NB4 (cell line): ENCODE measurements at regions not wholly inside any gene's neighbourhood (a gene's known extent, or its start where the extent isn't known, plus 50 kb on each side); places are given as distances from the start of the nearest gene placed in this dataset.

Experiments
- DNase-seq: peaks from one replicate; pipeline ENCODE4 v3.0.0; 2010; ENCODE audit warnings: low read depth
- H3K4me3 ChIP-seq: one replicate; pipeline ENCODE4 v1.5.1; 2011; ENCODE audit warnings: mild to moderate bottlenecking, low read depth, low read length, moderate library complexity
- MYC ChIP-seq: IDR thresholded peaks from 2 replicates; pipeline ENCODE4 v1.6.1; 2011; ENCODE audit warnings: low read depth, low read length
- POLR2A ChIP-seq: IDR thresholded peaks from 2 replicates; pipeline ENCODE4 v1.6.1; 2011; ENCODE audit warnings: mild to moderate bottlenecking; ENCODE audit not compliant: insufficient read length; ENCODE audit errors: extremely low read depth
- TF ChIP-seq, protein P1 (sequence below): IDR thresholded peaks from one replicate; pipeline ENCODE4 v1.5.1; 2012; ENCODE audit warnings: low read depth, low read length
- TF ChIP-seq, protein P2 (sequence below): IDR thresholded peaks from 2 replicates; pipeline ENCODE4 v1.6.1; 2011; ENCODE audit warnings: low read depth, low read length

DNA sequence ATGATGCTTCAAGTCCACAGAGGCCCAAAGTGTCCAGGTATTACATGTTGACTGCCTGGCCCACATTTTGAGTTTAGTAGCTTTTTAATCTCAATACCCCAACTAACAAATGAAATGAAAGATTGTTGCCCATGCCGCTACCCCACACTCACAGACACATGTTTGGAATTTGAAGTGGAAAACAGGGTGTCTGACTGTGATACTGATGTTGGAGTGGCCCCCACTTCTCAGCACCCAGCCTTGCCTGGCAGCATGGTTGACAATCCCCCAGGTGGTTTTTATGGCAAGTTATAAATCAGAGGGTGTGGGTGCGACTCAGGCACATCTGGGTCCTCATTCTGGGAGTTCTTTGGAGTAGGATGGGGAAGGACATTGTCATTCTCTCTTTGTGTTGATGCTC lies 314.7 kb upstream of the ZNF32 start:
- TF ChIP-seq, protein P1, sequence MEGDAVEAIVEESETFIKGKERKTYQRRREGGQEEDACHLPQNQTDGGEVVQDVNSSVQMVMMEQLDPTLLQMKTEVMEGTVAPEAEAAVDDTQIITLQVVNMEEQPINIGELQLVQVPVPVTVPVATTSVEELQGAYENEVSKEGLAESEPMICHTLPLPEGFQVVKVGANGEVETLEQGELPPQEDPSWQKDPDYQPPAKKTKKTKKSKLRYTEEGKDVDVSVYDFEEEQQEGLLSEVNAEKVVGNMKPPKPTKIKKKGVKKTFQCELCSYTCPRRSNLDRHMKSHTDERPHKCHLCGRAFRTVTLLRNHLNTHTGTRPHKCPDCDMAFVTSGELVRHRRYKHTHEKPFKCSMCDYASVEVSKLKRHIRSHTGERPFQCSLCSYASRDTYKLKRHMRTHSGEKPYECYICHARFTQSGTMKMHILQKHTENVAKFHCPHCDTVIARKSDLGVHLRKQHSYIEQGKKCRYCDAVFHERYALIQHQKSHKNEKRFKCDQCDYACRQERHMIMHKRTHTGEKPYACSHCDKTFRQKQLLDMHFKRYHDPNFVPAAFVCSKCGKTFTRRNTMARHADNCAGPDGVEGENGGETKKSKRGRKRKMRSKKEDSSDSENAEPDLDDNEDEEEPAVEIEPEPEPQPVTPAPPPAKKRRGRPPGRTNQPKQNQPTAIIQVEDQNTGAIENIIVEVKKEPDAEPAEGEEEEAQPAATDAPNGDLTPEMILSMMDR, result no peak
- no peak overlapping the region for H3K4me3 ChIP-seq
- no peak for DNase-seq

DNA sequence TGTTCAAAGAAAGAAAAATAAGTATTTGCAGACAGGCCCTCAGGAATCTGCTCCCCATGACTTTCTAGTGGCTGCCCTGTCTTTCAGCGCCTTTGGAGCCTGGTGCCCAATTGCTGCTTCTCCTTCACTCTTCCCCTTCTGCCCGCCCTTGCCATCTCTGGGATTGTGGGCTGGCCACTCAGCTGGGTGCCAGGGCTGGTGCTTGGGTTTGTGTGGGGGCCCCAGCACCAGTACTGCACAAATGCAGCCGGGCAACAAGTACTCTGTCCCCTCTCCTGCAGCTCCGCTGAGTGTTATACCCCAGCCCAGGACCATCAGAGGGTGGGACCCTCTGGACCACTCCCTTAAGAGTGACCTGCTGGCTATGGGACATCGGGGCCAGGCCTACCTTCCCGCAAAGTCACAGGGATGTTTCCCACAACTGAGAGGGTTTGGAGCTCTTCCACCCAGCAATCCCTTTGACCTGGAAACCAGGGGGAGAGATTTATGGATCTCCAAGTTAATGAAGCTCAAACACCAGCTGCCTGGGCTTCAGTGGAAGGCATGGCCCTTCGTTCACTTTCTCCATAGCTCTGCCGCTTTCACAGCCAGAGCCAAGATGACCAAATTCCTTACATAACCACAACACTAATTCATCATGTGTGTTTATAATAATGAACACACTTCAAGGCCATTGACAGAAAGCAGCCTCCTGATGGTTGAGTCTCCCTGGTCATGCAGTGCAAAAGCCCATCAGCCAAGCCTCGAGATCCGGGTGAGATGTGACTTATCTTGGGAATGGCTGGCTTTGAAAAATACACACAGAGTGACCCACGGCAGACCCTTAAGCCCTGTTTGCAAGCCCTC lies 313.9 kb upstream of the ZNF32 start:
- DNase-seq, result no peak
- TF ChIP-seq POLR2A, result no peak
- TF ChIP-seq, protein P1, result no peak
- TF ChIP-seq, protein P2, sequence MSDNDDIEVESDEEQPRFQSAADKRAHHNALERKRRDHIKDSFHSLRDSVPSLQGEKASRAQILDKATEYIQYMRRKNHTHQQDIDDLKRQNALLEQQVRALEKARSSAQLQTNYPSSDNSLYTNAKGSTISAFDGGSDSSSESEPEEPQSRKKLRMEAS, result no peak
- TF ChIP-seq MYC, result no peak

DNA sequence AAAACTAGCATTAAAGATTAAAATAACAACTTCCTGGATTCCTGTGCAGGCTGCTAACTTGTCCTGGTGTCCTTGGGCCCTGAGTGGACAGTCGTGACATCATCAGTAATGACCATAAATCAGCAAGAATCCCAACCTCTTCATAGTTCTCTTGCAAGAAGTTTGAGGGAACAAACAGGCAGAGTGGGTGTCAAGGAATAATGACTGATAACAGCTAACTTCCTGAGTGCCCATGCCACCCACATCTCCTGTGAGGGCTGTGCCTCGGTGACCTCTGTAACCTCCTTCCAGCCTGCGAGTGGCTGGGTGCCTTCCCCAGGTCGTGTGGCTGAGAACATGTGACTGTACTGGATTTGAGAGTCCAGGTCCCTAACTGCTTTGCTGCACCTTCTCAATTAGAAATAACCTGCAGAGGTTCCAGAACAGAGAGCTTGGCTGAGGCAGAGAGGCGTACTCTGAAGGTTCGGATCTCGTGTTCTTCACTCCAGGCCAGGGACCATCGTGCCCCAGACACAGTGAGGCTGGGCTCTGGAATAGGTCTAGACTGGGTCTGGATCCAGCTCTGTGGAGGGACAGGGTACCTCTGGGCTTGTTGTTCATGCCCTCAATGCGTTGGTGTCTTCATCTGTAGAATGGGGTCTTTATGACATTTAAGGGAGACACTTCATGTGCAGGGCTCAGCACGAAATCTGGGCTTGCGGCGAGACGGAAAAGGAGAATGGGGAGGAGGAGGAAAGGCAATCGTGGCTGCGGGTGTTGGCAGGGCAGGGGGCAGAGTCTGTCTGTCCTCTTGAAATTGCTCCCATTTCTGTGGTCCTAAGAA lies 313.1 kb upstream of the ZNF32 start:
- H3K4me3 ChIP-seq, result no peak overlapping the region
- no peak for DNase-seq
- TF ChIP-seq MYC (no peak), POLR2A (no peak)
- TF ChIP-seq, protein P1, result no peak
- TF ChIP-seq, protein P2, result no peak

More for the DNA sequence above, 313.9 kb upstream of the ZNF32 start:
- H3K4me3 ChIP-seq, result no peak overlapping the region

DNA sequence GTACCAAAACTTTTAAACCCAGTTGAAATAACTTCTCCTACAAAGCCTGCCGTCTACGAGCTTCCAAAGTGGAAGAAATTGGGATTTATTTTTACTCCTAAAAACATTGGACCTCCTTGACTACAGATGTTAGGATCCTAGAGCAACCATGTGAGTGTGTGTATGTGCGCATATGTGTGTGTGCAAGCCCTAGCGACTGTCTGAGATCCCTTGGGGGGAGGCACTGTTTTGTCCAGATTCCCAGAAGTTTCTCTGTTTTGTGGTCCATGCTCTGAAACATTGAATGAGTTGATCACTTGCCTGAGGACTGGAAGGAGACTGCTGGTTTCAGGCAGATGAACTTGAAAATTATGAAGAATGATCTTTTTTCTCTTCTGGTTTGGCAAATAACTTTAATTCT lies 312.3 kb upstream of the ZNF32 start:
- DNase-seq, result no peak
- no peak overlapping the region for H3K4me3 ChIP-seq
- no peak for TF ChIP-seq POLR2A
- TF ChIP-seq, protein P2, result no peak
- TF ChIP-seq, protein P1, result no peak
- no peak for TF ChIP-seq MYC

DNA sequence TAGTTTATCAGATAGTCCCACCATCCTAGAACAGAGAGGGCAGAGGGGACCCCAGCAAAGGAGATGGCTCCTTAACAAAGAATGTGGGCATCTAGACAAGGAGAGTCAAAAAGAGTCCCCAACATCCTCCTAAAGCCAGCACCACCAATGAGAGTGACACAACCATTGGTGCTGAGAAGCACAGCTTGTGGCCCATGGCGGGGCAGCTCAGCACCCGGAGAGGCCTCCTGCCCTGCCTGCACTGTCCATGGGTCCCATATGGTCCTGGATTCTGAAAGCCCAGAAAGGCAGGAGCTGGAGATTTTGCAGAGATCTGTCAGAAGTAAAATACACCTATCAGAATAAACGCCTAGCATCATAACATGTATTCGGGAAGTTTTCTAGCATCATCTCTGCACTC lies 311.8 kb upstream of the ZNF32 start:
- TF ChIP-seq, protein P2, result no peak
- TF ChIP-seq MYC (no peak), POLR2A (no peak)
- TF ChIP-seq, protein P1, result no peak
- DNase-seq, result no peak

DNA sequence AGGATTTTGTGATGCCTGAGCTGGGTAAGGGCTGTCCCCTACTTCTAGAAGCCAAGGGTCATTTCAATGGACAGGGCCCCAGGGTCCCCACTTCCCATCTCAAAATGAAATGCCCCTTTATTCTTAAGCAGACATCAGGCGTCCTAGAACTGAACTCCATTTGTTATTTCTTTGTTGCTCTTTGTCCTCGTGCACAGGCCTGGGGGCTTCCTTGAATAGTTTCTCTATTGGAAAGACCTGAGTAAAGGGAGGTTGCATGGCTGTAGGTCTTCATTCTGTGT lies 311.4 kb upstream of the ZNF32 start:
- TF ChIP-seq MYC, result no peak
- TF ChIP-seq, protein P2, result no peak
- TF ChIP-seq, protein P1, result no peak
- TF ChIP-seq POLR2A, result no peak
- H3K4me3 ChIP-seq, result no peak overlapping the region
- DNase-seq, result no peak

More for the DNA sequence above, 311.8 kb upstream of the ZNF32 start:
- H3K4me3 ChIP-seq, result no peak overlapping the region
